Fibroblast of the aortic adventitia (primary cell): ENCODE measurements at regions not wholly inside any gene's neighbourhood (a gene's known extent, or its start where the extent isn't known, plus 50 kb on each side); places are given as distances from the start of the nearest gene placed in this dataset.

Source experiments
- DNase-seq: peaks from one replicate; pipeline ENCODE4 v3.0.0-alpha.2; 2010; ENCODE audit warnings: low read depth
- H3K4me3 ChIP-seq: 2 replicates; pipeline ENCODE4 v1.5.1; 2011; ENCODE audit warnings: low read depth, mild to moderate bottlenecking, control low read depth, low read length, moderate library complexity
- CTCF ChIP-seq: IDR thresholded peaks from 2 replicates; pipeline ENCODE4 v1.5.1; 2011; ENCODE audit warnings: mild to moderate bottlenecking, low read length, control low read depth, inconsistent platforms; ENCODE audit not compliant: insufficient read depth

GRCh38 chr13:29952245-29952644, 101.8 kb upstream of the UBL3 start:
- no peak for TF ChIP-seq CTCF
- no peak for DNase-seq
- no peak overlapping the region for H3K4me3 ChIP-seq

GRCh38 chr13:29948791-29949190, 98.4 kb upstream of the UBL3 start:
- no peak overlapping the region for H3K4me3 ChIP-seq
- DNase-seq: no peak
- no peak for TF ChIP-seq CTCF

- no peak for TF ChIP-seq CTCF
- no peak for DNase-seq
- H3K4me3 ChIP-seq: no peak overlapping the region
Measured at GRCh38 chr13:29948244-29948643, 97.8 kb upstream of the UBL3 start.

- H3K4me3 ChIP-seq: no peak overlapping the region
- TF ChIP-seq CTCF: no peak
- DNase-seq: no peak
Measured at GRCh38 chr13:29947839-29948238, 97.4 kb upstream of the UBL3 start.

- H3K4me3 ChIP-seq: no peak overlapping the region
- TF ChIP-seq CTCF: no peak
- DNase-seq: no peak
Measured at GRCh38 chr13:29946093-29946492, 95.7 kb upstream of the UBL3 start.

GRCh38 chr13:29943686-29944085, 93.3 kb upstream of the UBL3 start:
- no peak for DNase-seq
- H3K4me3 ChIP-seq: no peak overlapping the region
- TF ChIP-seq CTCF: no peak

- no peak for TF ChIP-seq CTCF
- no peak for DNase-seq
- no peak overlapping the region for H3K4me3 ChIP-seq
Measured at GRCh38 chr13:29943273-29943672, 92.9 kb upstream of the UBL3 start.
